GM12878 (cell line): ENCODE measurements at regions not wholly inside any gene's neighbourhood (a gene's known extent, or its start where the extent isn't known, plus 50 kb on each side); places are given as distances from the start of the nearest gene placed in this dataset.

Experiments
- ATAC-seq: fragments of 200-7000 bp; cut with Tn5 transposase; 3 replicates; pipeline ENCODE4 v1.9.1; 2020; ENCODE audit warnings: mild to moderate bottlenecking, moderate library complexity
- BruUV-seq: library from RNA; stranded (reverse); fragments of 400-500 nt; replicated peaks from 2 replicates; lab custom pipeline; 2021; lab: Mats Ljungman, UMichigan
- CTCF ChIA-PET: fragments of 300-600 bp; sonication (Branson Sonifier 250); formaldehyde crosslinking; extraction: SDS; loops from one replicate; lab custom pipeline; 2021; ENCODE audit warnings: inconsistent platforms; lab: Yijun Ruan, JAX
- POLR2A ChIA-PET: fragments of 350-600 bp; formaldehyde crosslinking; extraction: SDS; loops from one replicate; lab custom pipeline; 2021; ENCODE audit warnings: inconsistent platforms; lab: Charles Lee
- RAD21 ChIA-PET: fragments of 300-600 bp; sonication (Branson Sonifier 250); formaldehyde crosslinking; loops from one replicate; lab custom pipeline; 2023; ENCODE audit warnings: antibody characterized with exemption; ENCODE audit not compliant: unreplicated experiment; lab: Charles Lee
- SMC1A ChIA-PET: fragments of 300-600 bp; sonication (Branson Sonifier 250); formaldehyde crosslinking; loops from one replicate; lab custom pipeline; 2023; ENCODE audit not compliant: unreplicated experiment, uncharacterized antibody; lab: Charles Lee
- DNase-seq: peaks from one replicate; pipeline ENCODE4 v3.0.0-alpha.2; 2011; ENCODE audit warnings: low read depth, low spot score
- FAIRE-seq: peaks from 3 replicates; lab custom pipeline; 2011; peaks lifted over from hg19 to GRCh38; lab: Jason Lieb, UNC
- H2AFZ ChIP-seq: 2 replicates; pipeline ENCODE4 v1.6.0; 2011; ENCODE audit warnings: low read depth, low read length, control low read depth; ENCODE audit not compliant: control insufficient read depth
- H3K27ac ChIP-seq: 2 replicates; pipeline ENCODE4 v1.5.1; 2011; ENCODE audit warnings: control low read depth; ENCODE audit not compliant: control insufficient read depth, insufficient read depth
- H3K27me3 ChIP-seq, 2 experiments: replicated peaks in 1 of 2; 2 replicates each; pipeline versions ENCODE4 v1.6.0 to v1.6.1; 2011; ENCODE audit warnings: low read length in 1 of 2; ENCODE audit not compliant: control insufficient read depth in 2 of 2, insufficient read depth in 2 of 2
- H3K36me3 ChIP-seq, 2 experiments: 2 replicates each; pipeline ENCODE4 v1.5.1; 2011; ENCODE audit warnings: low read length in 1 of 2; ENCODE audit not compliant: control insufficient read depth in 2 of 2, insufficient read depth in 2 of 2
- H3K4me1 ChIP-seq: 2 replicates; pipeline ENCODE4 v1.6.1; 2011; ENCODE audit warnings: mild to moderate bottlenecking, low read length, moderate library complexity, mixed read lengths; ENCODE audit not compliant: control insufficient read depth, insufficient read depth
- H3K4me2 ChIP-seq: 2 replicates; pipeline ENCODE4 v1.6.0; 2011; ENCODE audit warnings: control low read depth; ENCODE audit not compliant: control insufficient read depth, insufficient read depth
- H3K4me3 ChIP-seq: fragments of 200-600 bp; sonication (generic); 2 replicates; pipeline ENCODE4 v1.5.1; 2016
- H3K79me2 ChIP-seq: 2 replicates; pipeline ENCODE4 v1.6.0; 2011; ENCODE audit warnings: low read length; ENCODE audit not compliant: control insufficient read depth, insufficient read depth
- H3K9ac ChIP-seq: 2 replicates; pipeline ENCODE4 v1.8.0; 2011; ENCODE audit warnings: low read length, control low read depth, mixed read lengths; ENCODE audit not compliant: control insufficient read depth, insufficient read depth
- H3K9me3 ChIP-seq: replicated peaks from 3 replicates; pipeline ENCODE4 v1.5.1; 2011; ENCODE audit warnings: mild to moderate bottlenecking, low read length; ENCODE audit not compliant: control insufficient read depth, insufficient read depth
- H4K20me1 ChIP-seq: 2 replicates; pipeline ENCODE4 v1.6.0; 2011; ENCODE audit not compliant: control insufficient read depth, insufficient read depth
- ATF2 ChIP-seq: IDR thresholded peaks from 2 replicates; pipeline ENCODE4 v1.6.1; 2012; ENCODE audit warnings: low read length, inconsistent platforms
- BCL11A ChIP-seq: IDR thresholded peaks from 2 replicates; pipeline ENCODE4 v1.6.1; 2011; ENCODE audit warnings: low read depth, low read length
- CEBPB ChIP-seq, 2 experiments: fragments of 150-350 bp in 1 of 2; IDR thresholded peaks; 2 replicates each; pipeline ENCODE4 v1.6.1; 2012 to 2014; ENCODE audit warnings: low read depth in 2 of 2, low read length in 2 of 2, borderline replicate concordance in 1 of 2, inconsistent platforms in 1 of 2
- EED ChIP-seq: sonication (generic); IDR thresholded peaks from 2 replicates; pipeline ENCODE4 v1.6.1; 2016; ENCODE audit warnings: antibody characterized with exemption, low read depth
- ESRRA ChIP-seq: IDR thresholded peaks from 2 replicates; pipeline ENCODE4 v1.6.1; 2012; ENCODE audit warnings: mild to moderate bottlenecking, low read length, improper control_type of control experiment
- ETV6 ChIP-seq, 2 experiments: fragments of 450-650 bp in 1 of 2; IDR thresholded peaks in 1 of 2; conservative IDR thresholded peaks in 1 of 2; 2 replicates each; pipeline ENCODE4 v1.6.1; 2014; ENCODE audit warnings: antibody characterized with exemption in 1 of 2, borderline replicate concordance in 1 of 2, low read depth in 1 of 2, mild to moderate bottlenecking in 1 of 2, moderate library complexity in 1 of 2
- FOXK2 ChIP-seq: fragments of 450-650 bp; IDR thresholded peaks from 2 replicates; pipeline ENCODE4 v1.6.1; 2017; ENCODE audit warnings: mild to moderate bottlenecking, moderate library complexity
- LARP7 ChIP-seq: fragments of 450-650 bp; IDR thresholded peaks from 2 replicates; pipeline ENCODE4 v1.6.1; 2017; ENCODE audit warnings: mild to moderate bottlenecking
- NFIC ChIP-seq: IDR thresholded peaks from 2 replicates; pipeline ENCODE4 v1.6.1; 2012; ENCODE audit warnings: low read depth, mild to moderate bottlenecking, inconsistent platforms, low read length, moderate library complexity
- ZNF592 ChIP-seq: fragments of 450-650 bp; IDR thresholded peaks from 2 replicates; pipeline ENCODE4 v1.6.1; 2017; ENCODE audit warnings: mild to moderate bottlenecking, moderate library complexity
- ZZZ3 ChIP-seq: IDR thresholded peaks from 2 replicates; pipeline ENCODE4 v1.6.1; 2011; ENCODE audit warnings: low read depth; ENCODE audit not compliant: control insufficient read depth, insufficient read length
- WGBS: methylation state at CpG from one replicate; pipeline ENCODE4 v1.1.6; 2016; ENCODE audit warnings: low lambda C conversion rate; ENCODE audit not compliant: insufficient replicate concordance, insufficient coverage; ENCODE audit errors: missing lambda C conversion rate; 5-methylcytosine and 5-hydroxymethylcytosine counted together
- in situ Hi-C: fragments of 300-500 bp; cut with MboI; formaldehyde crosslinking; loops from 9 replicates; pipeline ENCODE4 v1.14.3; 2018; ENCODE audit warnings: mixed read lengths
- intact Hi-C: fragments of 100-400 bp; cut with micrococcal nuclease; formaldehyde crosslinking; loops from one replicate; pipeline ENCODE4 v1.14.2; 2022; ENCODE audit not compliant: unreplicated experiment
- TF ChIP-seq, protein P1 (sequence below): IDR thresholded peaks from 2 replicates; pipeline ENCODE4 v1.6.1; 2012; ENCODE audit warnings: mild to moderate bottlenecking, low read depth, low read length

DNA sequence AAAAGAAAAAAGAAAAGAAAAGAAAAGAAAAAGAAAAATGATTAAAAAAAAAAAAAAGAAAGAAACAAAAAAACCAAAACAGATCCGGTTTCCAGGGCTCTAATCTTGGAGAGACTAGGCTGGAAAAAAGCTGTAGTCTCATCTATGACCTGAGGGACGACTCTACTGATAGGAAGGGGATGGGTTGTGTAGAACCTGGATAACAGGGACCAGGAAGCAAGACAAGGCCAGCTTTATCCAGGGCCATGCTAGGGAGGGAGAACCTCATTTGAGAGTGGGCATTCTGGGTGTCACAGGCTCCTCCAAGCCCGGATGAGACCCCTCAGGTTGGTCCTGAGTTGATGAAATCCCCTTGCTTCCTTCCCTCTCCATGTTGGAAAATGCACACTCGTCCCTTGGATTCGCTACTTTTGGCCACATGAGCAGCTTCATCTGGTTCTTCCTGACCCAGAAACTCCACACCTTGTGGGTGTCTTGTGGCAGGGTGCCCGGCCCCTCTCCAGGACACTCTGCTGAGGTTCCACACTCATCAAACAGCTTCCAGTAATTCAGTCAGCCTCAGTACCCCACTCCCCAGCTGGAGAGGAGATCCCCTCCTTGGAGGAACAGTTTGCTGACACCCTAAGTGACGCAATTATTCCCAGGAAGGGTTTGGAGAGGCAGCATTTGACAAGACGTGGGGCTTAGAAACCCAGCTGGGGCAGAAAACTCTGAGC lies 71.1 kb upstream of the LHFPL2 start (continued):
- TF ChIP-seq NFIC (no peak), ZZZ3 (no peak), EED (no peak), ESRRA (no peak), ZNF592 (no peak), ATF2 (no peak)

- no TSS peak for BruUV-seq
- CTCF ChIA-PET: interaction anchor here (1.1 kb wide), 1 partner anchor 185 kb away, joined by 3 read pairs; no protein-coding TSS in a partner anchor
- in situ Hi-C loops: no loop called here
- FAIRE-seq (no peak), ATAC-seq (no peak), DNase-seq (no peak)
- SMC1A ChIA-PET: interaction anchor here (0.7 to 1.9 kb wide), 8 partner anchors 9 to 125 kb away, joined by 3 to 6 read pairs (median 4); no protein-coding TSS in a partner anchor
- POLR2A ChIA-PET: interaction anchor here (0.6 to 0.8 kb wide), 2 partner anchors 20 to 1688 kb away, joined by 3 to 4 read pairs; no protein-coding TSS in a partner anchor
- Histone ChIP-seq H3K4me3 (no peak overlapping the region), H4K20me1 (no peaks in the 10 kb centered on the region), H3K79me2 (no peaks in the 10 kb centered on the region), H3K27me3 (no peaks in the 10 kb centered on the region), H3K36me3 (no peaks in the 10 kb centered on the region), H3K4me1 (peaks cover 8% of the 10 kb centered on the region), H3K27ac (no peak overlapping the region), H2AFZ (no peak overlapping the region), H3K9me3 (no peaks in the 10 kb centered on the region), H3K9ac (no peak overlapping the region), H3K4me2 (no peak overlapping the region)
- RAD21 ChIA-PET: no interaction called here
- intact Hi-C loops: no loop called here
- 100% methylated on average over 1 of the region's 1 CpG for WGBS
- TF ChIP-seq FOXK2 (no peak), BCL11A (no peak), ETV6 (conservative IDR thresholded peaks at IDR 0.05 in 1 of 2, IDR thresholded peaks at IDR 0.05 in 1 of 2; ENCODE audit: borderline replicate concordance in 1 of 2, low read depth in 1 of 2) (no peak), CEBPB (IDR thresholded peaks at IDR 0.05; ENCODE audit: borderline replicate concordance in 1 of 2, low read depth in 2 of 2, low read length in 2 of 2) (no peak), LARP7 (no peak)
- TF ChIP-seq, protein P1, sequence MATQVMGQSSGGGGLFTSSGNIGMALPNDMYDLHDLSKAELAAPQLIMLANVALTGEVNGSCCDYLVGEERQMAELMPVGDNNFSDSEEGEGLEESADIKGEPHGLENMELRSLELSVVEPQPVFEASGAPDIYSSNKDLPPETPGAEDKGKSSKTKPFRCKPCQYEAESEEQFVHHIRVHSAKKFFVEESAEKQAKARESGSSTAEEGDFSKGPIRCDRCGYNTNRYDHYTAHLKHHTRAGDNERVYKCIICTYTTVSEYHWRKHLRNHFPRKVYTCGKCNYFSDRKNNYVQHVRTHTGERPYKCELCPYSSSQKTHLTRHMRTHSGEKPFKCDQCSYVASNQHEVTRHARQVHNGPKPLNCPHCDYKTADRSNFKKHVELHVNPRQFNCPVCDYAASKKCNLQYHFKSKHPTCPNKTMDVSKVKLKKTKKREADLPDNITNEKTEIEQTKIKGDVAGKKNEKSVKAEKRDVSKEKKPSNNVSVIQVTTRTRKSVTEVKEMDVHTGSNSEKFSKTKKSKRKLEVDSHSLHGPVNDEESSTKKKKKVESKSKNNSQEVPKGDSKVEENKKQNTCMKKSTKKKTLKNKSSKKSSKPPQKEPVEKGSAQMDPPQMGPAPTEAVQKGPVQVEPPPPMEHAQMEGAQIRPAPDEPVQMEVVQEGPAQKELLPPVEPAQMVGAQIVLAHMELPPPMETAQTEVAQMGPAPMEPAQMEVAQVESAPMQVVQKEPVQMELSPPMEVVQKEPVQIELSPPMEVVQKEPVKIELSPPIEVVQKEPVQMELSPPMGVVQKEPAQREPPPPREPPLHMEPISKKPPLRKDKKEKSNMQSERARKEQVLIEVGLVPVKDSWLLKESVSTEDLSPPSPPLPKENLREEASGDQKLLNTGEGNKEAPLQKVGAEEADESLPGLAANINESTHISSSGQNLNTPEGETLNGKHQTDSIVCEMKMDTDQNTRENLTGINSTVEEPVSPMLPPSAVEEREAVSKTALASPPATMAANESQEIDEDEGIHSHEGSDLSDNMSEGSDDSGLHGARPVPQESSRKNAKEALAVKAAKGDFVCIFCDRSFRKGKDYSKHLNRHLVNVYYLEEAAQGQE: no peak
These were observed 70.3 kb upstream of the LHFPL2 start for GRCh38 chr5:78718824-78719223.
